ENCODE measurements at regions not wholly inside any gene's neighbourhood (a gene's known extent, or its start where the extent isn't known, plus 50 kb on each side); places are given as distances from the start of the nearest gene placed in this dataset.

GRCh38 chrX:98523026-98523425 is 1639.3 kb downstream of the RPA4 start (continued):
- no peak for TF ChIP-seq ATF3 (IDR thresholded peaks at IDR 0.05; ENCODE audit: insufficient read depth, low read depth, low read length)
